HG02970 (cell line): ENCODE measurements at regions not wholly inside any gene's neighbourhood (a gene's known extent, or its start where the extent isn't known, plus 50 kb on each side); places are given as distances from the start of the nearest gene placed in this dataset.
"Not testable (repeated sequence)": the region's sequence is repeated elsewhere in the genome, so short reads cannot be mapped to it uniquely, and the experiment has no call there.

Experiments
- ATAC-seq: cut with Tn5 transposase; IDR thresholded peaks from one replicate; pipeline ENCODE4 v1.9.1; 2021; ENCODE audit warnings: mild to moderate bottlenecking, moderate library complexity, moderate number of reproducible peaks; ENCODE audit not compliant: unreplicated experiment, low FRiP score

DNA sequence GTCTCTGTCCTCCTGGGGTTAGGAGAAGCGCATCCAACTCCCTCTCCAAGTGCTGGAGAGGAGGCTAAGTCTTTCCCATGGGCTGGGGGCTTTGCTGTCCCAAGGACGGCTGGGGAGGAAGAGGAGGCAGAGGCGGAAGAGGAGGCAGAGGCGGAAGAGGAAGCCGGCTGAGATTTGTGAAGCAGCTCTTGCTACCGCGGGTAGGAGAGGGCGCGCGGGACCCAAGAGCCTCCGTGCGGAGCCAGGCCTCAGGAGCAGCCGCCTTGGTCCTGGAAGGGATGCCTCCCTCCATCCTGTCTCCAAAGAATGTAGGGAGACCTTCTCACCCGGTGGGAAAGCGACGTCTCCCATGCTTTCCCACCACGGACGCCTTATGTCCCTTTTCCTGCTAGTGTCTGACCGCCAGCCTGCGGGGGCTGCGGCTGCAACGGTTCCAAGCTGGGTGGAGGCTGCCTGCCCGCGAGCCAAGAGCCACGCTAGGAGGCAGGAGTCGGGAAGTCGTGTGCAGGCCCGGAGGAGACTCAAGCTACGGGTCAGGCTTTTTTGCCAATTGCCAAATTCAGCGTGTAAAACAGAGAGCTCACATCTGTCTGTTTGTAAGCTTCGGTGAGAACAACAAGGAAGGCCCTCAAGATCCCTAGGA is 320.3 kb downstream of the FAM72C start:
- ATAC-seq: no peak

DNA sequence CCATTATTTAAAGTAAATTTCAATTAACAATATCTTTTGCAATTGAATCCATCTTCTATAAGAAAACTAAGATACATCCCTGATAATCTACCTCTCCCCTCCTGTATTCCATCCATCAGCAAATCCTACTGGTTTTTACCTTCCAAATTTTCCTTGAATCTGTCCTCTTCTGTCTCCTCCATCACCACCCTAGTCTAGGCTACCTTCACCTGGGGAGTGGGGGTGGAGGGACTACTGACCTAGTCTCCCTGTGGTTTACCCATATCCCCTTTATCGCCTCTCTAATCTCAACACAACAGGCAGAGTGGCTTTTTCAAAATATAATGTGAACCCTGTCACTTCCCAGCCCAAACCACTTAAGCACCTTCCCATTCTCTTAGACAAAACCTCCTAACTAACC is 327.8 kb downstream of the FAM72C start:
- not testable (repeated sequence) for ATAC-seq

DNA sequence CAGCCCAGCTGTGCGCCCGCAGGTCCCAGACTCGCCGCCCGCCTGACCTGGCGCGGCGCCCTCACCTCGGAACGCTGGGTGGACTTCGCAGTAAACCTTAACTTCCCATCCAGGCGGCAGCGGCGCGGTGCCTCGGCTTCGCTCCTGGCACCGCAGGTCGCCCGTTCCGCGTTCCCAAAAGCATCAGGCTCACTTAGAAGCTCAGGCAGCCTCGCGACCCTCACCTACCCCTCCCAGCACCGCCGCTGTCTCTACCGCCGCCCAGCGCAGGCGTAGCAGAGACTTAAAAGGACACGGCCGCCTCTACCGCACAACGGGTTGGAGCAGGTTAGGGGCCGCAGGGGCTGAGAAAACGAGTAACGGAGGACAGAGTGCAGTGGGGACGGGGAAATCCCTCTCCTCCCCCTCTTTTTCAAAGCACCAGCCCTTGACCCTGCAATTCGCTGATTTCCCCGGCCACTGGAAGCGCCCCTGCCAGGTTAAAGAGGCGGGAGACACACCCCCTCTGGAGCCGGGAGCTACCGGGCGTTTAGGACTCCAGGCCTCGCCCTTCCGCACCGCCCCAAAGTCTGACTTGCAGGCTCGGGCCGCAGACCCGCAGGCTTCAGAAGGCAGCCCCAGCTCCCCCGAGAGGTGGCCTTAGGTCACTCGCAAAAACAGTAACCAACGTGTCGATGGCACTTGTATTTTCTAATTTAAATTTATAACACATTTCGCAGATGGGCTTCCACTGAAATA is 328.5 kb downstream of the FAM72C start:
- no peak for ATAC-seq

DNA sequence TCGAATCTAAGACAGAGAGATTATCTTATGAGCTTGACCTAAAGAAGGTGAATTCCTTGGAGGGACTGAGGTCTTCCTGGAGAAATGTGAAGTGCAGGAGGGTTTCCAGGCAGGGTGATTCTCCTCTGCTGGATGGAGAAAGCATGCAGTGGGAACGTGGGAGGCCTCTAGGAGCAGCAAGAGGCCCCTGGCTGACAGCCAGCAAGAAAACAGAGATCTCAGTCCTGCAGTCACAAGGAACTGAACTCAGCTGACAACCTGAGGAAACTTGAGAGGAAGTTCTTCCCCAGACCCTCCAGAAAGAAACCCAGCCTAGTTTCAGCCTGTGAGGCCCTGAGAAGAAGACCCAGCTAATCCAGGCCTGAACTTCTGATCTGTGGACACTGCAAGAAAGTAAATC is 345.9 kb downstream of the FAM72C start:
- no peak for ATAC-seq

DNA sequence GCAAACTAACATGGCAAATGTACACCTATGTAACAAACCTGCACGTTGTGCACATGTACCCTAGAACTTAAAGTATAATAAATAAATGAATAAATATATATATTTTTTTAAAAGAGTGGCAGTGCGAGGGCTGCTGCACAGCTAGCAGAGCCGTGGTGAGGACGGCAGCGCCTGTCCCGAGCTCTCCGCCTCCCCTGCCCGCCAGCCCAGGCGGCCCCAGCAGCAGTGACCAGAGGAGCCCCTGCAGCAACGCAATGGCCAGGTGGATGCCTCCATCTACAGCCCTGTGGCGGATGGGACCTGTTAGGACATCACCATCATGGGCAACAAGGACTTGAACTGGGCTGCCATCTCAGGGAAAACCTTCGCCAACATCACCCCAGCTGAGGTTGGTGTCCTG is 351.9 kb downstream of the FAM72C start:
- ATAC-seq: no peak

DNA sequence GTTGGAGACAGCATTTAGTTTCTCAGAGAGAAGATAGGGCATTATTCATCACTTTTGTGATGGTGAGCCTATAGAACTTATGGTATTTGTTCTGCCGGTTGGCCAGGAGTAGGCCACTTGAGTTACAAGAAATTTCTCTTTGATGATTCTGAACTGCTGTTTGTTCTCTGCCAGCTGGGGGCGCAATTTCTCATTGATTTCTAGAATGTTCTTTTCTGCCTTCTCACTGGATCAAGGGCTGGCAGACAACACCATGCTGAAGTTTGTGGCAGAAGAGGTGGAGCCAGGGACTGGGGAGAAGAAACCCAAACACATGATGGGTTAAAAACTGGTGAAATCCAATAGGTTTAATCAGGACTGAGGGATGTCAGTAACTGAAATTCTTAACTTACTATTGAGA is 360.6 kb downstream of the FAM72C start:
- ATAC-seq: no peak

DNA sequence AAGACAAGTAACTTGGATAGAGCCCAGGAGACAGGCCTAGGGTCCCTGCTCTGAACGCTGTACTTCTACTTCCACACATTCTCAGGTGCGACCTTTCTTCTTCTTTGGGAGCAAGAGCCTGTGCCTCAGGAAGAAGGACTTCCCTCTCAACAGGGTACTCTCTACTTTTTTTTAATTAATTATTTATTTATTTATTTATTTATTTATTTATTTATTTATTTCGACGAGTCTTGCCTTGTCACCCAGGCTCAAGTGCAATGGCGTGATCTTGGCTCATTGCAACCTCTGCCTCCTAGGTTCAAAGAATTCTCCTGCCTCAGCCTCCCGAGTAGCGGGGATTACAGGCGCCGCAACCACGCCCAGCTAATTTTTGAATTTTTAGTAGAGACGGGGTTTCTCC is 361.6 kb downstream of the FAM72C start:
- ATAC-seq: no peak

DNA sequence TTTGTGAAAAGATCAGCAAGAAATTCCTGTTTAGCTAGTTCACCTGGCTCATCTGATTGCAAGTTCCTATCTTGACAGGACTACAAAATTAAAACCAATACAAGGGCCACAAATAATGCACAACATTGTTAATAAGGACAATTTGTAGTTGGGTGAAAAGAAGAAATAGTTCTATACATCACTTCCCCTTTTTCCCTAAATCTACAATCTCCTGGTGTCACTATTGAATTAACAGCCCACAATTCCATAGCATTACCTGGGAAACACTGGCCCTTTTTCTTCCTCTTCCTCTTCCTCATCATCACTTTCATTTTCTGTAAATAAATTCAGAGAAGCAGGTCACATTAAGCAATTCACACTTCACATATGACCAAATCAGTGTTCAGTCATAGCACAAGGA is 366.9 kb downstream of the FAM72C start:
- ATAC-seq: no peak

DNA sequence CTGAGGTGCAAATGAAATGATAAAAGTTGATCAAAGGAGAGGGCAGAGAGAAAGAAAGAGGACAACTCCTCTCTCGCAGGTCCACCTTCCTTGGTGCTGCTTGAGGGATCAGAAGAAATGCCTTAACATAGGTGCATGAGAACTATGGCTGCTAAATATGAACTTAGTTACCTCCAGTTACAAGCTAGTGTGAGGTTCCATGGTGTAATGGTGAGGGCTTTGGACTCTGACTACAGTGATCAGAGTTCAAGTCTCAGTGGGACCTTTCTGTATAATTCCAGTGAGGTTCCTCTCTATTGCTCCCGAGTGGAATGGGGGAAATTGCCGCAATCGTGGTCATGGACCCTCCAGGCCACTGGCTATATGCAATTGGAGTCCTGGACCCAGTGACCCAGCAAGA is 387.3 kb downstream of the FAM72C start:
- ATAC-seq: no peak

DNA sequence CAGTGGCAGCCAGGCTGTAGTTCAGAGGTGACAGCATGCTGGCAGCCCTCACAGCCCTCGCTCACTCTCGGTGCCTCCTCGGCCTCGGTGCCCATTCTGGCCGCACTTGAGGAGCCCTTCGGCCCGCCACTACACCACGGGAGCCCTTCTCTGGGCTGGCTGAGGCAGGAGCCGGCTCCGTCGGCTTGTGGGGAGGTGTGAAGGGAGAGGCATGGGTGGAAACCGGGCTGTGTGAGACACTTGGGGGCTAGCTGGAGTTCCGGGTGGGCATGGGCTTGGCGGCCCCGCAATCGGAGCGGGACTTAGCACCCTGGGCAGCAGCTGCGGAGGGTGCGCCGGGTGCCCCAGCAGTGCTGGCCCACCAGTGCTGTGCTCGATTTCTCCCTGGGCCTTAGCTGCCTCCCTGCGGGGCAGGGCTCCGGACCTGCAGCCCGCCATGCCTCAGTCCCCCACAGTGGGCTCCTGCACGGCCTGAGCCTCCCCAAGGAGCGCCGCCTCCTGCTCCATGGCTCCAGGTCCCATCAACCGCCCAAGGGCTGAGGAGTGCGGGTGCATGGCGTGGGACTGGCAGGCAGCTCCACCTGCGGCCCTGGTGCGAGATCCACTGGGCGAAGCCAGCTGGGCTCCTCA is 396.8 kb downstream of the FAM72C start:
- no peak for ATAC-seq

DNA sequence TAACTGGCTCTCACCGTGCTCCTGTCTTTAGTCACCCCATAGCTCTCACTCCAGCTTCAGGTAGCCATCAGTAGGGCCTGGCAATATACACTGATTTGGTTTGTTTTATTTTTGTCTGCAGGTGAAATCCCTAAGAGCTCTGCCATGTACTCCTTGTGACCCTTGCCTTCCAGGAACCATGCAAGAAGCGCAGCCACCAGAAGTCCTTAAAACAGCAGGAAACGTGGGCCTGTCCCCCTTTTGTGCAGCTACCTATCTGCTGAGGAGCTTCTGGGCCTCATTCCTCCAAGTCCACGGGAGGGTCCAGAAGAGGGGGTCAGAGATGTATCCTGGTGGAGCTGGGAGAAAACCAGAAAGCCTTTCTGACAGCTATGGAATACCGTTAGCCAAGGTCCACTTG is 399.1 kb downstream of the FAM72C start:
- ATAC-seq: not testable (repeated sequence)

DNA sequence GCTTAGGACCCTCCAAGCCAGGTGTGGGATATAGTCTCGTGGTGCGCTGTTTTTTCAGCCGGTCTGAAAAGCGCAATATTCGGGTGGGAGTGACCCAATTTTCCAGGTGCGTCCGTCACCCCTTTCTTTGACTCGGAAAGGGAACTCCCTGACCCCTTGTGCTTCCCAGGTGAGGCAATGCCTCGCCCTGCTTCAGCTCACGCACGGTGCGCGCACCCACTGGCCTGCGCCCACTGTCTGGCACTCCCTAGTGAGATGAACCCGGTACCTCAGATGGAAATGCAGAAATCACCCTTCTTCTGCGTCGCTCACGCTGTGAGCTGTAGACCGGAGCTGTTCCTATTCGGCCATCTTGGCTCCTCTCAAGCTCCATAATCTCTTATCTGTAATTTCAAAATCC is 408.0 kb downstream of the FAM72C start:
- ATAC-seq: not testable (repeated sequence)

DNA sequence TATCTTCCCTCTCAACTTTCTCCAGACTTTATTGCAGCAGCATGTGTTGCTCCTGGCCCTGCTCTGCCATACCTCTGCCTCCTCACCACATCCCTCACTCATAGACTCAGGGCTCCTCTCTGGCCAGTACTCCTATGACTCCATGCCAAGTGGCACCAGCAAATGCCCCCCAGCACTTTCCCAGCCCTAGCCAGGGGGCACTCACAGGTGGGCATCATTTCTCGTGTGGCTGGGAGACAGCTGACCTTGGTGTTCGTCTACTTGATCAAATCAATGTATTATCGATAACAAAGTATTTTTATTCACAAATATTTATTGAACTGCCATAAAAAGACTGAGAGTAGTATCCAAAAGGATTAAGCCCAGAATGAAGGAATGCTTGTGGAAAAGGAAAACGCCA is 418.2 kb downstream of the FAM72C start:
- ATAC-seq: no peak

DNA sequence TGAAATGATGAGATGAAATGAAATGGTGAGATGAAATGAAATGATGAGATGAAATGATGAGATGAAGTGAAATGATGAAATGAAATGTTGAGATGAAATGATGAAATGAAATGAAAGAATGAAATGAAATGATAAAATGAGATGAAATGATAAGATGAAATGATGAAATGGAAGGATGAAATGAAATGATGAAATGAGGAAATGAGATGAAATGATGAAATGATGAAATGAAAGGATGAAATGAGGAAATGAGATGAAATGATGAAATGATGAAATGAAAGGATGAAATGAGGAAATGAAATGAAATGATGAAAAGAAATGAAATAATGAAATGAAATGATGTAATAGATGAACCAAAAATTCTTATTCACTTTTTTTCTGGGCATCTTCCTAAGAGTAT is 467.1 kb downstream of the FAM72C start:
- ATAC-seq: not testable (repeated sequence)

DNA sequence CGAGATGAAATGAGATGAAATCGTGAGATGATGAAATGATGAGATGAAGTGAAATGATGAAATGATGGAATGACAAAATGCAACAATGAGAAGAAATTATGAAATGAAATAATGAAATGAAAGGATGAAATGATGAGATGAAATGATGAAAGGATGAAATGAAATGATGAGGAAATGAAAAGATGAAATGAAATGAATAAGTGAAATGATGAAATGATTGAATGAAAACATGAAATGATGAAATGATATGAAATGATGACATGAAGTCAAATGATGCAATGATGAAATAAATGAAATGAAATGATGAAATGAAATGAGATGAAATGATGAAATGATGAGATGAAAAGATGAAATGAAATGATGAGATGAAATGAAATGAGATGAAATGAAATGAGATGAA is 467.7 kb downstream of the FAM72C start:
- ATAC-seq: not testable (repeated sequence)

DNA sequence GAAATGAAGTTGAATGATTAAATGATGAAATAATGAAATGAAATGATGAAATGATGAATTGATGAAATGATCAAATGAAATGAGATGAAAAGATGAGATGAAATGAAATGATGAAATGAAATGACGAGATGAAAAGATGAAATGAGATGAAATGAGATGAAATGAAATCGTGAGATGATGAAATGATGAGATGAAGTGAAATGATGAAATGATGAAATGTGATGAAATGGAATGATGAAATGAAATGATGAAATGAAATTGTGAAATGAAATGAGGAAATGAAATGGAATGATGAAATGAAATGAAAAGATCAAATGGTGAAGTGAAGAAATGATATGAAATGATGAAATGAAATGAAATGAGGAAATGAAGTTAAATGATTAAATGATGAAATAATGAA is 468.7 kb downstream of the FAM72C start:
- not testable (repeated sequence) for ATAC-seq

DNA sequence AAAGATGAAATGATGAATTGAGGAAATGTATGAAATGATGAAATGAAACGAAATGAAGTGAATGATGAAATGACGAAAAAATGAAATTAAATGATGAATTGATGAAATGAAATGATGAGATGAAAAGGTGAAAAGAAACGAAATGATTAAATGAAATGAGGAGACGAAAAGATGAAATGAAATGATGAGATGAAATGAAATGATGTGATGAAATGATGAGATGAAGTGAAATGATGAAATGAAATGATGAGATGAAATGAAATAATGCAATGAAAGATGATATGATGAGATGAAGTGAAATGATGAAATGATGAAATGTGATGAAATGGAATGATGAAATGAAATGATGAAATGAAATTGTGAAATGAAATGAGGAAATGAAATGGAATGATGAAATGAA is 469.7 kb downstream of the FAM72C start:
- ATAC-seq: not testable (repeated sequence)

DNA sequence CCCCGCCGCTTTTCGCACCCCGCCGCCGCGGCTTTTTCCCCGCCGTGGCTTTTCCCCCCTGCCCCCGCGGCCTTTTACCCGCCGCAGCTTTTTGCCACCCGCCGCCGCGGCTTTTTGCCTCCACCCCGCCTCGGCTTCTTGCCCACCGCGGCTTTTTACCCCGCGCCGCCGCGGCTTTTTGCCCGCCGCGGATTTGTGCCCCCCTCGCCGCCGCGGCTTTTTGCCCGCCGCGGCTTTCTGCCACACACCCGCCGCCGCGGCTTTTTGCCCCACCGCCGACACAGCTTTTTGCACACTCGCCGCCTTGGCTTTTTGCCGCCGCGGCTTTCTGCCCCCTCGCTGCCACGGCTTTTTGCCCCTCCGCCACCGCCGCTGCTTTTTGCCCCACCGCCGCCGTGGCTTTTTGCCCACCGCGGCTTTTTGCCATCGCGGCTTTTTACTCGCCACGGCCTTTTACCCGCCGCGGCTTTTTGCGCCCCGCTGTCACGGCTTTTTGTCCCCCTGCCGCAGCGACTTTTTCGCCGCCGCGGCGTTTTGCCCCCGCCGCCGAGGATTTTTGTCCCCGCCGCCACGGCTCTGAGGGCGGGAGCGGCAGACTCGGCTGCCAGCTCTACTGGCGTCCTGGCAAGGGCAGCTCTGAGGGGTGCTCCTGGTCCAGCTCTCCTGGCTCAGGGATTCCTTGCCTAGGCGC is 473.6 kb downstream of the FAM72C start:
- ATAC-seq: not testable (repeated sequence)

DNA sequence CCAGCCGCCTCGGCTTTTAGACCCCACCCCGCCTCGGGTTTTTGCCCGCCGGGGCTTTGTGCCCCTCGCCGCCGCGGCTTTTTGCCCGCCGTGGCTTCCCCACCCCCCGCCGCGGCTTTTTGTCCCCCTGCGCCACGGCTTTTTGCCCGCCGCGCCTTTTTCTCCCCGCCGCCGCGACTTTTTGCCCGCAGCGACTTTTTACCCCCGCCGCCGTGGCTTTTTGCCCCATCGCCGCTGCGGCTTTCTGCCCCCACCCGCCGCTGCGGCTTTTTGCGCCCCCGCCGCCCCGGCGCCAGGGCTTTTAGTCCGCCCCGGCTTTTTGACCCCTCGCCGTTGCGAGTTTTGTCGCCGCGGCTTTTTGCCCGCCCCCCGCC is 474.4 kb downstream of the FAM72C start:
- no peak for ATAC-seq

DNA sequence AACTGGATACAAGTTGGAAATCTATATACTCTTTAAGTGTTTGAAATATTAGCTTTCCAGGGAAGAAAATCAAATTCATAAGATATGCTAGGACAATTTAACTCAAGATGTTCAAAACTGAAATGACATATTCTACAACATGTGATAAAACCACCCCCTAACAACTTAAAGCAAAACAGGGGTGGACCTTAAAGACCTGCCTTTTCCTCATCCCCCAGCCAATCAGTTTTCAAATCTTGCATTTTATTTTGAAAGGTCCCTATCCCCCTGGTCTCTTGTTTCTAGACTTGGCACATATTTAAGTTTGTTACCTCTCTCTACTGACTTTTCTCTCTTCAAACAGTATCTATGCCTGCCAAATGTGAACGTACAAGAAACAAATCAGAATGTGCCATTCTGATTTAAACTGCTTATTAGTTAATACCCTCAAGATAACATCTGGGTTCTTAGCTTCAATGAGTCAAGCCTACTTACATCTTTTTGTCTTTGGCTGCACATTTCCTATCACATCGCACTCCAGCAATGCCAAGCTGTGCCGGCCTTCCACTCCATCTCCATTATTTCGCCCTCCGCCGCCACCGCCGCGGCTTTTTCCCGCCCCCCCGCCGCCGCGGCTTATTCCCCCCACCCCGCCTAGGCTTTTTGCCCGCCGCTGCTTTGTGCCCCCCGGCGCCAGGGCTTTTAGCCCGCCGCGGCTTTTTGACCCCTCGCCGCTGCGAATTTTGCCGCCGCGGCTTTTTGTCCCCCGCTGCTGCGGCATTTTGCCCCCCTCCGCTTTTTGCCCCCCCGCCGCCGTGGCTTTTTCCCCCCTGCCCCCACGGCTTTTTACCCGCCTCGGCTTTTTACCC is 475.0 kb downstream of the FAM72C start:
- ATAC-seq: not testable (repeated sequence)
